HG03558 (cell line): ENCODE measurements at regions not wholly inside any gene's neighbourhood (a gene's known extent, or its start where the extent isn't known, plus 50 kb on each side); places are given as distances from the start of the nearest gene placed in this dataset.

ENCODE experiments used
- ATAC-seq: cut with Tn5 transposase; IDR thresholded peaks from one replicate; pipeline ENCODE4 v1.9.1; 2021; ENCODE audit warnings: moderate number of reproducible peaks; ENCODE audit not compliant: unreplicated experiment; ENCODE audit errors: extremely low read depth

DNA sequence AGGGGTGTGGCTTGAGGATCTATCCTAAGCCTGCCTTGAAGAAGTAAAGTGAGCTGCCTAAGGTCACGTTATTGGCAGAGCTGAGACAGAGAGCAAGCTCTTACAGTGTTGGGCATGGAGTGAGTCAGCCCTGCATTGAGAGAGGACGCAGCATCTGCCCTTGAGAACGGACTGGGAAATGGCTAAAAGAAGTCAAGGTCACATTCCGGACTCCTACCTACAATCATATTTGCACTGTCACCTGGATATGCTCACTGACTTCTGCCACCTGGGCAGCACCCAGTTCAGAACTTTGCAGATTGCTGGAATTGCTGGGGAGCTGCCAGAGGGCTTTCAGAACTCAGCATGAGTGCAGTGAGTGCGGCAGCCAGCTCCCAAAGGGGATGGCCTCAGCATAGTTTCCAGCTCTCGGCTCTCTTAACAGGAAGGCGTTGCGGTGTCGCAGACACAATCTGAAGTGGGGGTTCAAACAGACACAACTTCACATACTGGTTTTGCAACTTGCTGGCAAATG is 199.3 kb upstream of the SGK1 start:
- ATAC-seq: no peak

GRCh38 chr6:134516582-134516981 is 198.7 kb upstream of the SGK1 start:
- no peak for ATAC-seq

GRCh38 chr6:134515986-134516385 is 198.1 kb upstream of the SGK1 start:
- ATAC-seq: no peak

GRCh38 chr6:134512981-134513391 is 195.1 kb upstream of the SGK1 start:
- no peak for ATAC-seq

DNA sequence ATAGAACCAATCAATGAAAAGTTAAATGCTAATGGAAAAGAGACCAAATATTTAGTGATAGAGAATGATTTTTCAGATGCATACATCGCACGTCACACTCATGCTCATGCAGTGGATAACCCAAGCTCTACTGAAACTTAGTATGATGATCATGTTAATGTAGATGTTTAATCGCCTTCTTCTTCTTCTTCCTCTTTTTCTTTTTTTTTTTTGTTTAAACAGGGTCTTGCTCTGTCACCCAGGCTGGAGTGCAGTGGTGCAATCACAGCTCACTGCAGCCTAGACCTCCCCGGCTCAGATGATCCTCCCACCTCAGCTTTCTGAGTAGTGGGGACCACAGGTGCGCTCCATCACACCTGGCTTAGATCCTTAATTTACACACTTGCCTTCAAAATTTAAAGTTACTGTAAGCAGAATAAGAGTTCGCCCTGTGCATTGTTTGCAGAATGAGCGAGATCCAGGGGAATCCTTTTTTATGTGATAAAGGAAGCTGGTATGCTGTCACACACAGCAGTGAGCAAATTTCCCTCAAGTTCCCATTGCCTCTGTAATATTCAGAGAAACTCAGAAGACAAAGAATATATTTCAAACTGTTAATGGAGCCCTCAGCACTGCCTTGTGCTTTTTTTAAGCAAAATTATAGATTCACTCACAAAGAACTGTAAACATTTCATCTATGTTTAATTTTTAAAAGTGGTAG is 194.2 kb upstream of the SGK1 start:
- ATAC-seq: no peak

DNA sequence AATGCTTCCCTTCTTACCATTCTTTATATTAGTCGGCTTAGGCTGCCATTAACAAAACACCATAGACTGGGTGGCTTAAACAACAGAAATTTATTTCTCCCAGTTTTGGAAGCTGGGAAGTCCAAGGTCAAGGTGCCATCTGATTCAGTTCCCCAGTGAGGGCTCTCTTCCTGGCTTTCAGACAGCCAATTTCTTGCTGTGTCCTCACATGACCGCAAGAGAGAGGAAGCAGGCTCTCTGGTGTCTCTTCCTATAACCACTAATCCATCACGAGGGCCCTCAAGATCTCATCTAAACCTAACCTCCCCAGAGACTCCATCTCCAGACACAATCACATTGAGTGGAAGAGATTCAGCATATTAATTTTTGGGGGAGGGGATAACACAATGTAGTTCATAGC is 193.0 kb upstream of the SGK1 start:
- ATAC-seq: no peak

GRCh38 chr6:134510142-134510541 is 192.2 kb upstream of the SGK1 start:
- no peak for ATAC-seq

DNA sequence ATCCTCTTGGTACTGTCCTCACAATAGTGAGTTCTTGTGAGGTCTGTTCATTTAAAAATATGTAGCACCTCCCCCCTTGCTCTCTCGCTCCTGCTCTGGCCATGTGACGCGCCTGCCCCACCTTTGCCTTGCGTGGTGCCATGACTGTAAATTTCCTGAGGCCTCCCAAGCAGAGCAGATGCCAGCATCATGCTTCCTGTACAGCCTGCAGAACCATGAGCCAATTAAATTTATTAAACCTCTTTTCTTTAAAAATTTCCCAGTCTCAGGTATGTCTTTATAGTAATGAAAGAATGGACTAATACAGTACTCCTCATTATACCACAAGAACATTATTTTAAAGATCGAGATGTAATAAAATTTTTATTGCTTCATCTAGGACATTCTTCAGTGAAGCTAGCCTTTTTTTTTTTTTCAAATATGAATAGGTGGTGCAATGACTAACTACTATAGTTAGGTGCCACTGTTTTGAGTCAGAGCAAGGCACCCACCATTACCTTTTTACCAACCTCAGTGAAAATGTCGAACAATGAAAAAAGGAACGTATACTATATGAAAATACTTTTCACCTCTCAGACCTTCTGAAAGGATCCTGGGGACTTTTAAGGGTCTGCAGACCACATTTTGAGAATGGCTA is 191.1 kb upstream of the SGK1 start:
- no peak for ATAC-seq

- no peak for ATAC-seq
These were observed 188.2 kb upstream of the SGK1 start for GRCh38 chr6:134506162-134506561.

- no peak for ATAC-seq
These were observed 185.8 kb upstream of the SGK1 start for GRCh38 chr6:134503585-134504281.

DNA sequence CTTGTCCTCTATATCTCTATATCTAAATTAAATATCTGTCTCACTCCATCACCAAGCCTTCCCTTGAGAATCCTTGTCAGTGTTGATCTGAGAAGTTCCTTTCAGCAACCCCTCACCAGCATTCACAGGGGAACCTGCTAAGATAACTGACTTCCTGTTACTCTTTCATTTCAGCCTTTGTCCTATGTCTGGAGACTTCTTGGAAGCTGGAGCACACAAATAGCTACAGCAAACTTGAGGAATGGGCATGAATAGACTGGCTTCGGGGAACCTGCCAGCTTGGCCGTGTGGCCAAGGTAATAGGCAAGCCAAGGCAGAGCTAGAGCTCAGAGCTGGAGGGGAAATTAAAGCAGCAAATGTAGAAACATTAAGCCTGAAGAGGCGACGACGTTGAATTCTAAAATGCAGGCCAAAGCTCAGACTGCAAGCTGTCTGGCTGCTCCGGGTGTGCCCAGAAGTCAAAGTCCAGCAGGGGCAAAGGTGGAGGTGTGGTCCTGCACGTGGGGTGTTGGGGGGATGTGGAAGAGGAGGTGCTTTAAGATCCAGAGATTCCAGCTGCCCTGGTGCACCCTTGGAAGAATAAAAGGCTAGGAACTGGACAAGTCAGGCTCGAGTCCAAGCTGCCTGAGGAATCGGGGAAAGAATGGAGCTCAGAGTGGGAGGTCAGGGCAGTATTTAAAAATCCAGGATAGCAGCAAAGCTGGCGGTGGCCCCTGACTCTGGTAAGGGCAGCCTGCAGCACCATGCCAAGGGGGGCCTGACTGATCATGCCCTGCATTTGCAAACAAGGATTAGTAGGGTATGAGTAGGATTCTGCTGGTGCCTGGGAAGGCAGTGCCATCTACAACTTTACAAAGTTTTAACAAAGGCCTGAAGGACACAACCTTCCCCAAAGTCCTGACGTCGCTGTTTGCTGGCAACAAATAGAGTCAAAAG is 185.0 kb upstream of the SGK1 start:
- ATAC-seq: no peak

GRCh38 chr6:134495890-134496248 is 178.0 kb upstream of the SGK1 start:
- ATAC-seq: no peak

DNA sequence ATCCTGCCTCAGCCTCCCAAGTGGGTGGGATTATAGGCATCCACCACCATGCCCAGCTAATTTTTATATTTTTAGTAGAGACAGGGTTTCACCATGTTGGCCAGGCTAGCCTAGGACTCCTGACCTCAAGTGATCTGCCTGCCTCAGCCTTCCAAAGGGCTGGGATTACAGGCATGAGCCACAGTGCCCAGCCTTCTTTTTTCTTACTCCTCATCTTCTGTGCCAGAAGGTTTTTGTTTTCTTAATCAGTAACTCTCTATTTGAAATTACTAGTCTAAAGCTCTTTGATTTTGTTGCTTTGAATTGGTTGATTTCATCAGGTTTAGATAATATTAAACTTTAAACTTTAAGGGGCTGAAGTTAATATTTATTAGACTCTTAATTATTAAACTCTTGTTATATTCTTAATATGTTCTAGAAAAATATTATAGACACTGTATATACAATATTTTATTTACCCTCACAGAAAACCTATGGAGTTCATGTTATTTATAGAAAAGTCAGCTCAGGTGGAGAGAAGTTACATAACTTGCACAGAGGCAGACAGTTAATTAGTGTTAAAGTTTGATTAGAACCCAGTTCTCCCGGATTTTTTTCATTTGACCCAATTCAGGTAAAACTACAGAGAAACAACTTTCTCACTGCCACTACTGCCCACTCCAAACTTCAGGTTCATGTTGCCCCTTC is 177.4 kb upstream of the SGK1 start:
- no peak for ATAC-seq

GRCh38 chr6:134493789-134494188 is 175.9 kb upstream of the SGK1 start:
- ATAC-seq: no peak

GRCh38 chr6:134491477-134491876 is 173.6 kb upstream of the SGK1 start:
- no peak for ATAC-seq

DNA sequence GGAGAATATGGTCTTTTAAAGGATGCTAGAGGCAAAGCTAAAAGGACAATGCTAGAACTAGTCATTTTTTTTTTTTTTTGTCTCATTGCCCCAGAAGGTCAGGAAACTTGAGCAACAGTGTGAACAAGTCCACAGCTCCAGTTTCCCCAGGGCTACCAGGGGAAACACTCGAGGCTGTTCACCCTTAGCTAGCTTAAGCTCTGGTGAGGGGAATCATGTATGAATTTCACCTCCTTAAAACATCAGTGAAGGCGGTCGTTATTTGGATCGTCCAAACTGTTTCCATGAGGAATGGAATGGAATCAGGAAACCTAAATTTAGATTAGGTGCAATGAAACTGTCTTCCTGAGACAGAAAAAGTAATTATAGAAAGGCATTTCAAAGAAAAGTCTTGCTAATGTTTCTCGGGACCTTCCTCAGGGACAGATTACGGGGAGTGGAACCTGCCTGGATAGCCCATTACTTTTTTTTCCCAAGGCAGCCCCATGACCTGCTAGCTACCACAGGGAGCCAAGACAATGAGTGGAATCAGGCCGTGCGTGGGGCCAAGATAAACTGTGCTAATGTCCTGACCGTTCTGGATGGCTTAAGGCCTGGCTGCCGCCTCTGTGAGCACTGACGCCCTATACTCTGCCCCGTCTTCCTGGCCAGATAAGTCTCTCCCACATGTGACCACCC is 164.8 kb upstream of the SGK1 start:
- ATAC-seq: no peak

GRCh38 chr6:134481966-134482365 is 164.1 kb upstream of the SGK1 start:
- ATAC-seq: no peak

DNA sequence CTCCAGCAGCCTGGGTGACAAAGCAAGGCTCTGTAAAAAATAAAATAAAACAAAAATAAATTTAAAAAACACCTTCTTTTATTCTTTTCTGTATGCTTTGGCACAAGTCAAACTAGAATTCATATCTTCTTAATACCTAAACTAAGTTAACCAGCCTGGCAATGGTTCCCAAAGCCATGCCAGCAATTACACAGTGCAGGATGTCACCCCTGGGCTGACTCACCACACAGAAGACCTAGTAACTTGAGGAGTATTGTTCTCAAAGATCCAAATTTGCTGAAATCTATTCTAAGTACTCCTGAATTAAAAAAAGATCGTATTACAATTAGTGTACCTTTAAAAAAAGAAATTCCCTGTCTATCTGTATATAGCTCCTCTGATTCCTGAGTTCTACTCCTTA is 162.7 kb upstream of the SGK1 start:
- ATAC-seq: no peak

GRCh38 chr6:134478764-134479399 is 161.0 kb upstream of the SGK1 start:
- no peak for ATAC-seq
